GM21825 (cell line): ENCODE measurements at regions not wholly inside any gene's neighbourhood (a gene's known extent, or its start where the extent isn't known, plus 50 kb on each side); places are given as distances from the start of the nearest gene placed in this dataset.
"Not testable (repeated sequence)": the region's sequence is repeated elsewhere in the genome, so short reads cannot be mapped to it uniquely, and the experiment has no call there.

Source experiments
- ATAC-seq: cut with Tn5 transposase; IDR thresholded peaks from one replicate; pipeline ENCODE4 v1.9.1; 2021; ENCODE audit warnings: mild to moderate bottlenecking, moderate library complexity; ENCODE audit not compliant: unreplicated experiment

GRCh38 chr15:66959875-66960274 lies 105.5 kb upstream of the SMAD3 start:
- ATAC-seq = no peak

GRCh38 chr15:66960519-66960918 lies 104.9 kb upstream of the SMAD3 start:
- no peak for ATAC-seq

GRCh38 chr15:66961407-66961884 lies 104.0 kb upstream of the SMAD3 start:
- ATAC-seq = no peak

- no peak for ATAC-seq
These were observed 103.5 kb upstream of the SMAD3 start for GRCh38 chr15:66961901-66962300.

GRCh38 chr15:66962522-66962921 lies 102.9 kb upstream of the SMAD3 start:
- no peak for ATAC-seq

DNA sequence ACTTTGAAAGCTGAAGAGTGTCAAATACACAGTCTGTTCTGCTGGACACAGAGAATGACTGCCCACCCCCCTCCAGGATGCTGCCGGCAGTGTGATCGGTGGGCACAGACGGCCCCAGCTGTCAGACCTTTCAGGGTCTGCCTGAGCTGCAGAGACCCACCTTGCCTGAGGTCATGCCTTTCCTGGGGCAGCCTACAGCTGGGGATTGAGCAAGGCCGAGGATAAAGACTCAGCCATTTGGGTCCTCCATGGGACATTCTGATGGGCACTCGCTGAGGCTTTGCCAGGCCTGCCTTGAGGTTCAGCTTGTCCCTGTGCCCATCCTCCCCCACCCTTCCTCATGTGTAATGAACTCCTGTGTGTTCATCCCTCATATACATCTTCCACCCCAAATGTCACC lies 102.3 kb upstream of the SMAD3 start:
- ATAC-seq = no peak

DNA sequence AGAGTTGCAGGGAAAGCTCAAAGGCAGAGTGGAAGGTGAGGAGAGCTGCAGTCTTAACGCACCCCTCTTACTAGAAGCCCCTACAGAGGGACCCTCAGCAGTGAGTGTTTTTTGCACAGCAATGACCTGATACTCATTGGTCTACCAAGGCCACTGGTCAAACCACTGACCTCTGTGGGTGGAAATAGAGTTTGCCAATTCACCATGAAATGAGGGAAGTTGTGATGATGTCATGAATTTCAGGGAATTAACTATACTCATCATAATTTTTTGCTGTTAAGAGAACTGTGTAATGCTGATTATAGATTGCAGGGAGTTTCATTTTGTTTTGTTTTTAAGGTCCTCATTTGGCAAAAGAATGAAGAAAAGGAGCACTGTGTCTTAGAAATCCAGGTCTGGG lies 101.7 kb upstream of the SMAD3 start:
- ATAC-seq = no peak

DNA sequence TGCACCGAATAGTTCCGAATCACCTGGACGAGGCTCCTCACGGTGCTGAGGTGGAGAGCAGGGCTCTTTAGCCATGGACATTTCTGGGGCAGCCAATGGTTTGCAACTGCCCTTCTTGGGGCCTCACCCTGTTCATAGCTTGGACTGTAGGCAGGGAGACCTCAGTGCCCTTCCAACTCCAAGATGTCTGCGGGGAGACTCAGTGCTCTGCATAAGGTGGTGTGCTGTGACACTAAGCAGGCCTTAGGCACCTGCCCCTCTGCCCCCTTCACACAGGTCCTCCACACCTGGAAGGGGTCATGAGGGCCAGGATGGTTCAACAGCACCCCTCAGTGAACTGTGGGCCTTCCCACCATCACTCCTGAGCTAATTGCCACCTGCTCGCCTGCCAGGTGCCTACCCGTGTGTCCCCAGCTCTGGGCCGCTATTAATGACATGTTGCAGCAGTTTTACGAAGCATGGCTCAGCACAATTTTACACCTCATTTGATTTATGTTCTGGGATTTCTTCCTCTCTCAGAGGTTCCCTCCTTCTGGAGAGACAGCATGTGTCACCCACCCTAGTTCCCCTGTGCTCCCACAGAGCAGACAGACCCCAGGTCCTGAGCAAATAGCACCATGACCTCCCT lies 101.2 kb upstream of the SMAD3 start:
- ATAC-seq = no peak

DNA sequence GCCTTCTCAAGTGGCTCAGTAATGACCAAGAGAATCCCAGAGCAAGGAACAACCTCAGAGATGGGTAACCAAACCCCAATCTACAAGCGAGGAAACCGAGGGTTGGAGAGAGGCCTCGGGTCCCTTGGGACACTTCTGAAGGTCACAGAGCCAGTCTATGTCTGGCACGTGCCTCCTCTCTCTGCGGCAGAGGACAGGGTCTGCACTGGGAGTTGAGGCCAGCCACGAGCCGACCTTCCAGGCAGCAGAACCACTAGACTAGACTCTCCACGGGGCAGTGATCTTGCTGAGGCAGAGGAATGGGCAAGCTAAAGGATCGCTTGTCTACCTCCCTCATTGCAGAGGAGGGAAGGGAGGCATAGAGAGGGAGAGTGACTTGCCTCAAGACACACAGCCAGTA lies 100.6 kb upstream of the SMAD3 start:
- no peak for ATAC-seq

- ATAC-seq = no peak
These were observed 100.1 kb upstream of the SMAD3 start for GRCh38 chr15:66965201-66965900.

GRCh38 chr15:66966256-66966655 lies 99.1 kb upstream of the SMAD3 start:
- no peak for ATAC-seq

DNA sequence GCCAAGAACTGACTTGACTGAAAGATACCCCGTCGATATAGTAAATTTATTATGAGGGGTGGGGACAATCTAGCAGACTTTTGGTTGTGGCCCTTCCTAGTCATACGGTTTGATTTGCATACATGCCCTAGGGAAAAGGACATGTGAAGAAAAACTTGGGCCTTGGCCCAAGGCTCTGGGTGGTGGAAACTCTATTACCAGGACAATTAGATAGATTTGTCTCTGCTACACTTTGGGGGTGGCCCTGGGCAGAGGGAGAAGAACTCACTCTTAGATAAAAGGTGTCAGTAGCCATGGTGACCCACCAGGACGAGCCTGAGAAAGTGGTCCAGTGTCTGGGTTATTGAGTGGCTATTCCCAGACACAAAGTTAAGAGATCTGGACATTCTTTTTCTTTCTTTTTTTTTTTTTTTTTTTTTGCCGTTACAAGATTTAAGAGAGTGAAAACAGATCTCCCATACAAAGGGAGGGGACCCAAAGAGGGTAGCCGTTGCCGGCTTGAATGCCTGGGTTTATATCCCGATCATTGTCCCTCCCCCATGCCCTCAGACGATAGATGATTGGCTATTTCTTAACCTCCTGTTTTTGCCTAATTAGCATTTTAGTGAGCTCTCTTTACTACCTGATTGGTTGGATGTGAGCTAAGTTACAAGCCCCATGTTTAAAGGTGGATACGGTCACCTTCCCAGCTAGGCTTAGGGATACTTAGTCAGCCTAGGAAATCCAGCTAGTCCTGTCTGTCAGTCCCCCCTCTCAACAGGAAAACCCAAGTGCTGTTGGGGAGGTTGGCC lies 96.4 kb upstream of the SMAD3 start:
- ATAC-seq = no peak

DNA sequence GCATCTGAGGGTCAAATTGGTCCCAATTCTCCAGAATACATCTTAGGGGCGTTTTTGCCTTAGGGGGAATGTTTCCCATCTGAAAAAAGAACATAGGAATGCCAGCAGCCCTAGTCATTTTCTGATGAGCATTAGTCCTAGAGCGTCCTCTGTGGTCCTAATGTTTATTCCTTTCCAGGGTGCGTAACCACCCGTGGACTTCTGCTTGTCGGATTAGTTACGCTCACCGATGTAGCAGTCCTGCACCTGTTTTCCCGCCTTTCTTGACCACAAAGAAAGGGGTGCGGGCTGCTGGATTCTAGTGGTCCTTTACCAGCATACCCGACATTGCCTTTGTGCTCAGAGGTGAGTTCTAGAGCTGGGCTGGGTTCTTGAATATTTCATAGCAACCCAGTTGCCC lies 91.3 kb upstream of the SMAD3 start:
- ATAC-seq = not testable (repeated sequence)

DNA sequence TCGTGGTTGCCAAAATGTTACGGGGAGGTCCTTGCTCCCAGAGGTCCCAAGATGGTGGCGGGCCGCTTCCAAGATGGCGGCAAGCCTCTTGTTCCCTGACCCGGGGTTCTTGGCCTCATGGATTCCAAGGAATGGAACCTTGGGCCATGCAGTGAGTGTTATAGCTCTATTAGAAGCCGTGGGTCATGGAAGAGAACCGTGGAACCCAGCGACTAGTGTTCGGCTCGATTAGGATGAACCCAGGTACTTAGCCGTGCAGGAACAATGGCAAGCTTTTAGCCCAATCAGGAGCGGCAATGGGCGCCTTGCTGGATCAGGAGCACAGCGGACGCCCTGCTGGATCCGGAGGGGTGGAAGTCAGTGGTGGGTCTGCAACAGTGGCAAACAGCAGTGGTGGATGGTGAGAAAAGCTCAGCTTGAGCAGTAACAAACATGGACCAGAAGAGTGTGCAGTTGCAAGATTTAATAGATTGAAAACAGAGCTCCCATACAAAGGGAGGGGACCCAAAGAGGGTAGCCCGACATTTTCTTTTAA lies 89.2 kb upstream of the SMAD3 start:
- not testable (repeated sequence) for ATAC-seq

DNA sequence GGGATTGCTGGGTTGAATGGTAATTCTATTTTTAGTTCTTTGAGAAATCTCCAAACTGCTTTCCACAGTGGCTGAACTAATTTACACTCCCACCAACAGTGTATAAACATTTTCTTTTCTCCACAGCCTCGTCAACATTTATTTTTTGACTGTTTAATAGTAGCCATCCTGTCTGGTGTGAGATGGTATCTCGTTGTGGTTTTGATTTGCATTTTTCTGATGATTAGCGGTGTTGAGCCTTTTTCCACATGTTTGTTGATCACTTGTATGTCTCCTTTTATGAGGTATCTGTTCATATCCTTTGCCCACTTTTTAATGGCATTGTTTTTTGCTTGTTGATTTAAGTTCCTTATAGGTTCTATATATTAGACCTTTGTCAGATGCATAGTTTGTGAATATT lies 85.1 kb upstream of the SMAD3 start:
- ATAC-seq = not testable (repeated sequence)

- no peak for ATAC-seq
These were observed 83.6 kb upstream of the SMAD3 start for GRCh38 chr15:66981771-66982170.

DNA sequence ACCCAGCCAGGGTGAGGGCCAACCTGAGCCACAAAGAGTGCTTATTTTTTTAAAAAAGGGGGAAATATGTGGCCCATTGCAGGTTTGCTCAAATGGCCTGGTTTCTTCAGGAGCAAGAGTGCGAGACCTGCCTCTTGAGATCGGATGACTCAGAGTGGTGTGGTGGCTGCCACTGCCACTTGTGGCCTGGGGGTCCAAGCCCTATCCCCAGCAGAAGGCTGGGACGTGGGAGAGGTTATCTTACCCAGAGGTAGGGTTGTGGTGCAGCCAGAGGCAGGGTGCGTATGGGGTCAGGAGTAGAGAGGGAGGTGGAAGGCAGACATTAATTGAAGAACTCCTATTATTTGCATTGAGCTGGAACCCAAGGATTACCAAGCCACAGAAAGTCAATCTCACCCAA lies 83.2 kb upstream of the SMAD3 start:
- no peak for ATAC-seq

GRCh38 chr15:66982816-66983215 lies 82.6 kb upstream of the SMAD3 start:
- no peak for ATAC-seq

GRCh38 chr15:66985653-66986052 lies 79.7 kb upstream of the SMAD3 start:
- ATAC-seq = no peak

DNA sequence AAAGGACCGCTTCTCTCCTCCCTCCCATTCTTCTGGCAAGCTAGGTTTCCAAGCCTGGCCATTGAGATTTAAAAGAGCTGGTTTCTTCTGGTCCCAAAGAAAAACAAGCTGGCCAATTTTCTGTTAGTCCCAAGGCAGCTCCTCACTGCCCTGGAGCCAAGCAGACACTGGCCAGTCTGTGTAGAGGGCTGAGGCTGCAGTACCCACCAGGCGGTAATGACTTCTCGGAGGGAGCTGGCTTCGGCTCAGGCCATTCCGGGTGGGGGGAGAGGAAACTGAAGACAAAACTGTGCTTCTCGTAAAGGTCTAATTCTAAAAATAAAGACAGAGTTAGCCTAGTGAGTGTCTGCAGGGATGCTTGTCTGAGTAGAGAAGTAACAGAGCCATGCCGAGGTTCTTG lies 78.5 kb upstream of the SMAD3 start:
- no peak for ATAC-seq

DNA sequence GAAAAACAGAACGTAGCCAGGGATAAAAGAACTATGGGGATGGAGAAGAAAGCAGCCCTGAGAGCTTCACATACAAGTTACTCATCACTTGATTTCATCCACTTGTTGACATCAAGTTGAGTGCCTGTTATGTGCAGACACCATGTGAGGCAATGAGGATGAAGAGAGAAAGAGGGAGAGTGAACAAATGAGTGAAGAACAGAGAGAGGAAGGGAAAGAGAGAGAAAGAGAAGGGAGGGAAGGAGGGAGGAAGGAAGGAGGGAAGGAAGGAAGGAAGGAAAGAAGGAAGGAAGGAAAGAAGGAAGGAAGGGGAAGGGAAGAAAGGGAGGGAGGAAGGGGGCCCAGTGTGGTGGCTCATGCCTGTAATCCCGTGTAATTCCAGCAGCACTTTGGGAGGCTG lies 72.3 kb upstream of the SMAD3 start:
- no peak for ATAC-seq
